Fibroblast of the aortic adventitia (primary cell): ENCODE measurements at regions not wholly inside any gene's neighbourhood (a gene's known extent, or its start where the extent isn't known, plus 50 kb on each side); places are given as distances from the start of the nearest gene placed in this dataset.

Experiments used
- DNase-seq: peaks from one replicate; pipeline ENCODE4 v3.0.0-alpha.2; 2010; ENCODE audit warnings: low read depth
- H3K4me3 ChIP-seq: 2 replicates; pipeline ENCODE4 v1.5.1; 2011; ENCODE audit warnings: low read depth, mild to moderate bottlenecking, control low read depth, low read length, moderate library complexity
- TF ChIP-seq, protein P1 (sequence below): IDR thresholded peaks from 2 replicates; pipeline ENCODE4 v1.5.1; 2011; ENCODE audit warnings: mild to moderate bottlenecking, low read length, control low read depth, inconsistent platforms; ENCODE audit not compliant: insufficient read depth

DNA sequence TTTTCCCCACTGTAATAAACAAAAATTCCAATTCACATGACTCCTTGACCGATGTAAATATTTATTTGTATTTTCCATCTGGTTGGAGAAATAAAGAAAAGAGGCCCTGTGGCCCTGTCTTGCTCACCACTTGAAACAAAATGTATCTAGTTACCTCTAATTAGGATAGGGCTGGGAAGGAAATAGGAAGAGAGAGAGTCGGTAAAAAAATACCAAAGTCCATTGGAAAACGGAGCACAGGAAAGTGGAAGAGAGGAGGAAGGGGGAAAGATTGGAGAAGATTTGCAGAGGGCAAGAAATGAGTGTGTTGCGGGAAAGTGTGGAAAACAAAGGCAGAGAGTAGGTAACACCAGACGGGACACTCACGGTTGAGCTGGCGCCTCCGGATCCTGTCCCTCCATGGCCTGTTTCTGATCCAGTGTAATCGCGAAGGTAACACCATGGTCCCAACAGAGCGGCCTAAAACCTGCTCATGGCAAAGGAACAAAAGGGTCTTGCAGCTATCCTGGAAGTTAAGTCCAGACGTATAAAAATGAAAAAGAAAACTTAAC lies 105.8 kb upstream of the RIPOR2 start:
- H3K4me3 ChIP-seq, result no peak overlapping the region
- DNase-seq, result no peak
- TF ChIP-seq, protein P1, sequence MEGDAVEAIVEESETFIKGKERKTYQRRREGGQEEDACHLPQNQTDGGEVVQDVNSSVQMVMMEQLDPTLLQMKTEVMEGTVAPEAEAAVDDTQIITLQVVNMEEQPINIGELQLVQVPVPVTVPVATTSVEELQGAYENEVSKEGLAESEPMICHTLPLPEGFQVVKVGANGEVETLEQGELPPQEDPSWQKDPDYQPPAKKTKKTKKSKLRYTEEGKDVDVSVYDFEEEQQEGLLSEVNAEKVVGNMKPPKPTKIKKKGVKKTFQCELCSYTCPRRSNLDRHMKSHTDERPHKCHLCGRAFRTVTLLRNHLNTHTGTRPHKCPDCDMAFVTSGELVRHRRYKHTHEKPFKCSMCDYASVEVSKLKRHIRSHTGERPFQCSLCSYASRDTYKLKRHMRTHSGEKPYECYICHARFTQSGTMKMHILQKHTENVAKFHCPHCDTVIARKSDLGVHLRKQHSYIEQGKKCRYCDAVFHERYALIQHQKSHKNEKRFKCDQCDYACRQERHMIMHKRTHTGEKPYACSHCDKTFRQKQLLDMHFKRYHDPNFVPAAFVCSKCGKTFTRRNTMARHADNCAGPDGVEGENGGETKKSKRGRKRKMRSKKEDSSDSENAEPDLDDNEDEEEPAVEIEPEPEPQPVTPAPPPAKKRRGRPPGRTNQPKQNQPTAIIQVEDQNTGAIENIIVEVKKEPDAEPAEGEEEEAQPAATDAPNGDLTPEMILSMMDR, result no peak

DNA sequence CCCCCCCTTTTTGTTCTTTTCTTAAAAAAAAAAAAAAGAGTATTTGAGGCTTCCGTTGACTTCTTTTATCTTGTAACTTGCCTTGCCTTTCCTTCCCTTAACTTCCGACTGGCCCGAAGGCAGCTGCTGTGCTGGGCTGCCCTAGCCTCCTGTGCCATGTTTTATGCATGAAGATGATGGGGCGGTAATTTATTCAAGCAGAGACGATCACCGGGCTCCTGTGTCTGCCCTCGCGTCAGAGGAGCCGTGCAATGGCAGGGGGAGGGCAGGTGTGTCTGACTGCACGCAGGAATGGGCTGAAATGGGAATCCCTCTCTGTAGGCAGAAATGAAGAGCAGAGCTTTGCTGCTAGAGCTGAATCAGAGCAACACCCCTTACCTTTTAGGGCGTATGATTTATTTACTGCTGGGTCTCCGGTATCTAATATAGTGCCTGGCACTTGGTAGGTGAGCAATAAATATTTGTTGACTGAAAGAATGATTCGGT lies 106.3 kb upstream of the RIPOR2 start:
- TF ChIP-seq, protein P1, result no peak
- H3K4me3 ChIP-seq, result no peak overlapping the region
- DNase-seq, result no peak

DNA sequence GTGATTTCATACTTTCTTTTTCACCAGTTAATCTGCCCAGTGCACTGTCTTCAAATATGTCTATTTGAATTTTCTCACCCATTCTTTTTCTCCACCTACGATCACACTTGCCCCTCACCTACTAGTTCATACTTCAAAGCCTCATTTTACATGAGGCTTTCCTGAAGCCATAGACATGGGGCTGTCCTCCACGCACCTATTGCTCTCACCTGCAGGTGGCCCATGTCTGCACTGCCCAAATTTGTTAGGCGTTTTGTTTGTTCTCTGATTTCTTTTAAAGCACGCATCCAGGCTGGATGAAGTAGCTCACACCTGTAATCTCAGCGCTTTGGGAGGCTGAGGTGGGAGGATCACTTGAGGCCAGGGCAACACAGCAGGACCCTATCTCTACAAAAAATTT lies 106.8 kb upstream of the RIPOR2 start:
- TF ChIP-seq, protein P1, result no peak
- DNase-seq, result no peak
- H3K4me3 ChIP-seq, result no peak overlapping the region

DNA sequence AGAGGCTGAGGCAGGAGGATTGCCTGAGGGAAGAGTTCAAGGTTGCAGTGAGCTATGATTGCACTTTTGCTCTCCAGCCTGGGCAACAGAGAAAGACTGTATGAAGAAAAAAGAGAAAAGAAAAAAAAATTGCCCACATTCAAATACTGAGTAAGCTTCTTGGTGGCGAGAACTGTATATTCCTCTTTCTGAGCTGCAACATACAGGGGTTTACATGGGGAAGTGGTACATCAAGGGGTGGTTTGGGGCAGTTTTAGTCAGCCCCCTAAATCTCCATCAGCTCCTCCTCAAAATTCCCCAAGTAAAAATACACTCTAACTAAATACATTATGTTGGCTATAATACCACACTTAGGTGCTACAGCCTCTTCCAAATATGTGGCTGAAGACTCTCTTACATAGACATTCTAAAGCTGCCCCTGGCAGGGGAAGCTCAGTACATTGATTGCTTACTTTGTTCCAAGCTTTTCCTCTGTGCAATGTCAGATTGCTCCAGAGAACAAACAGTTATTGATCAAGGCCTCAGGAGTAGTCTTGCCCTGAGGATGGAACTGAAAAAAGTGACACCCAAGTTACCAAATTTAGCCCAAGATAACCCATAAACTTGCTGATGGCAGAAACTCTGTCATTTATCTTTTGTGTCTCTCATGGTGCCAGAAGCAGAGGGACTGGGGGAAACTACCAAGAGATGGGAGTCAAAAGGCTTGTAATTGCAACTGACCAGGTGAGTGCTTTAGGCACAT lies 107.4 kb upstream of the RIPOR2 start:
- TF ChIP-seq, protein P1, result no peak
- no peak for DNase-seq
- no peak overlapping the region for H3K4me3 ChIP-seq

DNA sequence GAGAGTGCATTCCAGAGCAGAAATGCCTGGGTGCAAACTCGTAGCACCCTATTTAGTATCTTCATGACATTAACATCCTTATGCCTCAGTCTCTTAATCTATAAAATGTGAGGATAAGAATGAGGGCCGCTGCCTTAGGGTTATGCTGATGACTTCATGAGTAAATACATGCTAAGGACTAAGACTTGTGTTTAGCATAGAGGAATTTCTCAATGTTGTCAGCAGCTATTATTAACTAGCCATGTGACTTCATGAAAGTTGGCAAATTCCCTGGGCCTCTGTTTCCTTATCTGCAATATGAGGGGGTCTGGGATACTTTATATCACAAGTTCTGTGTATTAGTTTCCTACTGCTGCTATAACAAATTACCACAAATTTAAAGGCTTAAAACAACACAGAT lies 108.1 kb upstream of the RIPOR2 start:
- no peak for DNase-seq
- no peak overlapping the region for H3K4me3 ChIP-seq
- TF ChIP-seq, protein P1, result no peak

DNA sequence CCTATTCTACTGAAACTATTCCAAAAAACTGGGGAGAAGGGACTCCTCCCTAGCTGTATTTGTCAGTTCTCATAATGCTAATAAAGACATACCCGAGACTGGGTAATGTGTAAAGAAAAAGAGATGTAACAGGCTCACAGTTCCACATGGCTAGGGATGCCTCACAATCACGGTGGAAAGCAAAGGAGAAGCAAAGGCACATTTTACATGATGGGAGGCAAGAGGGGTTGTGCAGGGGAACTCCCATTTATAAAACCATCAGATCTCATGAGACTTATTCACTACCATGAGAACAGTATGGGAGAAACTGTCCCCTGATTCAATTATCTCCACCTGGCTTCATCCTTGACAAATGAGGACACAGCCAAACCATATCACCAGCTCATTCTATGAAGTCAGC lies 111.2 kb upstream of the RIPOR2 start:
- no peak for DNase-seq
- TF ChIP-seq, protein P1, result no peak
- no peak overlapping the region for H3K4me3 ChIP-seq
